Kidney epithelial cell (primary cell): ENCODE measurements at regions not wholly inside any gene's neighbourhood (a gene's known extent, or its start where the extent isn't known, plus 50 kb on each side); places are given as distances from the start of the nearest gene placed in this dataset.
A peak's percentile ranks its signal among the peaks of the same experiment; 100 is the strongest.

Experiments used
- DNase-seq: peaks from one replicate; pipeline ENCODE4 v3.0.0-alpha.2; 2010; ENCODE audit warnings: low read depth
- H3K27me3 ChIP-seq: 2 replicates; pipeline ENCODE4 v1.6.0; 2011; ENCODE audit warnings: low read length; ENCODE audit not compliant: control insufficient read depth, insufficient read depth
- H3K36me3 ChIP-seq: 2 replicates; pipeline ENCODE4 v1.5.1; 2011; ENCODE audit warnings: low read length; ENCODE audit not compliant: control insufficient read depth, insufficient read depth
- H3K4me3 ChIP-seq: 2 replicates; pipeline ENCODE4 v1.5.1; 2011; ENCODE audit warnings: low read depth, mild to moderate bottlenecking, control low read depth, low read length
- CTCF ChIP-seq: IDR thresholded peaks from 2 replicates; pipeline ENCODE4 v1.5.1; 2011; ENCODE audit warnings: mild to moderate bottlenecking, moderate library complexity, low read length, control low read depth, inconsistent platforms; ENCODE audit not compliant: insufficient read depth, poor library complexity, severe bottlenecking

GRCh38 chr4:64551125-64551524 is 141.9 kb upstream of the TECRL start:
- Histone ChIP-seq H3K4me3 (no peak overlapping the region), H3K36me3 (no peaks in the 10 kb centered on the region), H3K27me3 (no peaks in the 10 kb centered on the region)
- DNase-seq = no peak
- no peak for TF ChIP-seq CTCF

GRCh38 chr4:64545593-64545992 is 136.3 kb upstream of the TECRL start:
- Histone ChIP-seq H3K36me3 (no peaks in the 10 kb centered on the region), H3K27me3 (no peaks in the 10 kb centered on the region), H3K4me3 (no peak overlapping the region)
- TF ChIP-seq CTCF = no peak
- DNase-seq = no peak

GRCh38 chr4:64539234-64539849 is 130.1 kb upstream of the TECRL start:
- peak; percentile 75 for TF ChIP-seq CTCF
- H3K27me3 ChIP-seq = no peaks in the 10 kb centered on the region
- H3K36me3 ChIP-seq = no peaks in the 10 kb centered on the region
- peak; percentile 16 for DNase-seq
- H3K4me3 ChIP-seq = no peak overlapping the region

- H3K4me3 ChIP-seq = no peak overlapping the region
- no peaks in the 10 kb centered on the region for H3K27me3 ChIP-seq
- DNase-seq = no peak
- H3K36me3 ChIP-seq = no peaks in the 10 kb centered on the region
- TF ChIP-seq CTCF = peak; percentile 11
These were observed 129.0 kb upstream of the TECRL start for GRCh38 chr4:64538219-64538618.

GRCh38 chr4:64533637-64534036 is 124.4 kb upstream of the TECRL start:
- no peak for DNase-seq
- H3K27me3 ChIP-seq = no peaks in the 10 kb centered on the region
- TF ChIP-seq CTCF = no peak
- no peak overlapping the region for H3K4me3 ChIP-seq
- no peaks in the 10 kb centered on the region for H3K36me3 ChIP-seq

GRCh38 chr4:64533159-64533558 is 123.9 kb upstream of the TECRL start:
- Histone ChIP-seq H3K36me3 (no peaks in the 10 kb centered on the region), H3K4me3 (no peak overlapping the region), H3K27me3 (no peaks in the 10 kb centered on the region)
- TF ChIP-seq CTCF = no peak
- no peak for DNase-seq
